PFSK-1 (cell line): ENCODE measurements at regions not wholly inside any gene's neighbourhood (a gene's known extent, or its start where the extent isn't known, plus 50 kb on each side); places are given as distances from the start of the nearest gene placed in this dataset.

ENCODE experiments used
- FOXP2 ChIP-seq: optimal IDR thresholded peaks from 2 replicates; pipeline ENCODE3; 2011; ENCODE audit warnings: borderline replicate concordance, control low read depth, inconsistent platforms; ENCODE audit not compliant: insufficient read depth; ENCODE audit errors: extremely low read length, extremely low read depth
- POLR2AphosphoS5 ChIP-seq: IDR thresholded peaks from 2 replicates; pipeline ENCODE4 v1.6.1; 2012; ENCODE audit warnings: low read depth, mild to moderate bottlenecking, control low read depth, low read length, moderate library complexity
- SIN3A ChIP-seq: IDR thresholded peaks from 2 replicates; pipeline ENCODE4 v1.6.1; 2012; ENCODE audit warnings: mild to moderate bottlenecking, low read length, moderate library complexity, borderline replicate concordance; ENCODE audit not compliant: insufficient read depth
- TAF1 ChIP-seq: IDR thresholded peaks from 2 replicates; pipeline ENCODE4 v1.6.1; 2012; ENCODE audit warnings: low read length, control low read depth, borderline replicate concordance; ENCODE audit not compliant: insufficient read depth
- TF ChIP-seq, protein P1 (sequence below), 2 experiments: IDR thresholded peaks; 2 replicates each; pipeline versions ENCODE4 v1.6.1 to v1.8.0; 2011 to 2012; ENCODE audit warnings: low read depth in 2 of 2, low read length in 2 of 2, control low read depth in 1 of 2, inconsistent platforms in 1 of 2, mild to moderate bottlenecking in 1 of 2, moderate library complexity in 1 of 2; ENCODE audit not compliant: insufficient read depth in 1 of 2

DNA sequence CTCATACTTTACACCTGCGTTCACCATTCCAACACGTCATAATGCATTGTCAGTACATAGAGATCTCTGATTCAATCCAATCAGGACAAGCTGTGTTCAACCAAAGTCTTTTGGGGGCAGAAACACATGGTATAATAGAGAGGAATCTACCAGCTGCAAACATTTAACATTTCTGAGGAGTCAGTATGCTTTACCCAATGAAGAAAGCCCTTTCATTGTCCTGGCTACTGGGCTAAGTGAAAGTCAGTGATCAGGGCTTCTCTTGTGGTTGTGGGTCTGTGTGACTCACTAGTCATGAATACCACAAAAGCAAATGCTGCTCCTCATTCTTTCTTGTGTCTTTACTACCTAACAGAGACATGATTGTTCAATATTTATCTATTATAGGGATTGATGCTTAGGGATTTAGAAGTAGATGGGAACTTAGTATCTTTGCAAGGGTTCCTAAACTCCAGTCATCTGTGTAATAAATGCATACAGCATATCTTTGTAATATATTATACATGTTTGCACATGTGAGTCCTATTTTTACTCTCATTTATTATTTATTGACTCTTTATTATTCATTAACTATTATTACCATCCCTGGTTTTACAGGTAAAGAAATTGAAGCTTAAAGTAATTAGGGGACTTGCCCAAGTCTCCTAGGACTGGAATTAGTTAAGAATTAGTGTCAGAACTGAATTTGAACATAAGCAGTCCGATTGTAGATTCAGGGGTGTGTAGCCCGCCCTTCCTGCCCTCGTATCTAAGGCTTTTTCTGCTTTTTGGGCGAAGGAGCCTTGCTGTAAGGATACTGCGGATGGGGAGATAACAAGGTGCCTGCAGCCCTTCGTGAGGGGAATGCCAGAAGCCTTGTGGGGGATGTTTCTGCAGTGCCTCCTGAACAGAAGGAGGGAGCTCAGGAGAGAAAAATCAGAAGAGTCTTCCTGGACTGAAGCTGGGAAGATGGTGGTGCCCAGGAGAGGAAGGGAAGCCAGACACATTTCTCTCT is 353.1 kb upstream of the BOD1L1 start:
- TF ChIP-seq FOXP2 (no peak), POLR2AphosphoS5 (no peak), TAF1 (no peak), SIN3A (no peak)
- TF ChIP-seq, protein P1, sequence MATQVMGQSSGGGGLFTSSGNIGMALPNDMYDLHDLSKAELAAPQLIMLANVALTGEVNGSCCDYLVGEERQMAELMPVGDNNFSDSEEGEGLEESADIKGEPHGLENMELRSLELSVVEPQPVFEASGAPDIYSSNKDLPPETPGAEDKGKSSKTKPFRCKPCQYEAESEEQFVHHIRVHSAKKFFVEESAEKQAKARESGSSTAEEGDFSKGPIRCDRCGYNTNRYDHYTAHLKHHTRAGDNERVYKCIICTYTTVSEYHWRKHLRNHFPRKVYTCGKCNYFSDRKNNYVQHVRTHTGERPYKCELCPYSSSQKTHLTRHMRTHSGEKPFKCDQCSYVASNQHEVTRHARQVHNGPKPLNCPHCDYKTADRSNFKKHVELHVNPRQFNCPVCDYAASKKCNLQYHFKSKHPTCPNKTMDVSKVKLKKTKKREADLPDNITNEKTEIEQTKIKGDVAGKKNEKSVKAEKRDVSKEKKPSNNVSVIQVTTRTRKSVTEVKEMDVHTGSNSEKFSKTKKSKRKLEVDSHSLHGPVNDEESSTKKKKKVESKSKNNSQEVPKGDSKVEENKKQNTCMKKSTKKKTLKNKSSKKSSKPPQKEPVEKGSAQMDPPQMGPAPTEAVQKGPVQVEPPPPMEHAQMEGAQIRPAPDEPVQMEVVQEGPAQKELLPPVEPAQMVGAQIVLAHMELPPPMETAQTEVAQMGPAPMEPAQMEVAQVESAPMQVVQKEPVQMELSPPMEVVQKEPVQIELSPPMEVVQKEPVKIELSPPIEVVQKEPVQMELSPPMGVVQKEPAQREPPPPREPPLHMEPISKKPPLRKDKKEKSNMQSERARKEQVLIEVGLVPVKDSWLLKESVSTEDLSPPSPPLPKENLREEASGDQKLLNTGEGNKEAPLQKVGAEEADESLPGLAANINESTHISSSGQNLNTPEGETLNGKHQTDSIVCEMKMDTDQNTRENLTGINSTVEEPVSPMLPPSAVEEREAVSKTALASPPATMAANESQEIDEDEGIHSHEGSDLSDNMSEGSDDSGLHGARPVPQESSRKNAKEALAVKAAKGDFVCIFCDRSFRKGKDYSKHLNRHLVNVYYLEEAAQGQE (IDR thresholded peaks at IDR 0.05; ENCODE audit: insufficient read depth in 1 of 2, low read depth in 2 of 2, low read length in 2 of 2), result no peak

DNA sequence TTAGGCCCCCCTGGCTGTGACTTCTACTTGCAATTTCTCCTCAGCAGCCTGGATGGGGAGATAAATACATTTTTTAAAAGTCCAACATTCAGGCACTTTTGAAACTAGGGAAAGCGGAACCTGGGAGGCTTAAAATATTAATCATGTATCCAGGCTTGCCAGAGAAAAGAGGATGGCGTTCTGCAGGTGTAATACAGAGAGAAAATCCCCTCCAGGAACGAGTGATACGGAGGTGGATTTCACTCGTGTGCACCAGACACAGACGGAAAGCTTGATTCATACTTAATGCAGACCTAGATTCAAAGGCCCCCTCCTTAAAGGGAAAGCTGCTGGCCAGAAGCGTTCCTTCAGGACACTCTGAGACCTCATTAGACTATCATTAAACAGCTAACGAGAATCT is 354.0 kb upstream of the BOD1L1 start:
- TF ChIP-seq FOXP2, result no peak
- no peak for TF ChIP-seq SIN3A
- TF ChIP-seq, protein P1 (IDR thresholded peaks at IDR 0.05; ENCODE audit: insufficient read depth in 1 of 2, low read depth in 2 of 2, low read length in 2 of 2), result no peak
- TF ChIP-seq POLR2AphosphoS5, result no peak
- TF ChIP-seq TAF1, result no peak

DNA sequence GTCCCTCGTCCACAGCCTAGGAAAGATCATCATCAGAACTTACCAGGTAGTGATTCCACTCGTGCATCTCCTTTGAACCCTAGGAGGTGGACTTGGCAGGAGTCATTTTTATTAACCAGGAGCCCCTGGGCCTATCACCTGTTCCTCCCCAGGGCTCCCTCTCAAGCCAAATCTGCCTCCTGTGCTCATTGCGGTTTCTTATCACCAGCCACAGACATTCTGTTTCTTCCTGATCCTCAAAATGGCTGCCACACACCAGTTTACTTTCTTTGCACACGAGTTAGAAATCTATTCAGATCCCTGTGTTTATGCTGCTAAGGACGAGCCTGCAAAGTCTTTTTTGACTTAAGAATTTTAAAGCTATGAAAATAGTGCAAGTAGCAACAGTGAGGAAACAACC is 354.5 kb upstream of the BOD1L1 start:
- TF ChIP-seq SIN3A, result no peak
- TF ChIP-seq, protein P1 (IDR thresholded peaks at IDR 0.05; ENCODE audit: insufficient read depth in 1 of 2, low read depth in 2 of 2, low read length in 2 of 2), result no peak
- TF ChIP-seq TAF1, result no peak
- no peak for TF ChIP-seq POLR2AphosphoS5
- no peak for TF ChIP-seq FOXP2

DNA sequence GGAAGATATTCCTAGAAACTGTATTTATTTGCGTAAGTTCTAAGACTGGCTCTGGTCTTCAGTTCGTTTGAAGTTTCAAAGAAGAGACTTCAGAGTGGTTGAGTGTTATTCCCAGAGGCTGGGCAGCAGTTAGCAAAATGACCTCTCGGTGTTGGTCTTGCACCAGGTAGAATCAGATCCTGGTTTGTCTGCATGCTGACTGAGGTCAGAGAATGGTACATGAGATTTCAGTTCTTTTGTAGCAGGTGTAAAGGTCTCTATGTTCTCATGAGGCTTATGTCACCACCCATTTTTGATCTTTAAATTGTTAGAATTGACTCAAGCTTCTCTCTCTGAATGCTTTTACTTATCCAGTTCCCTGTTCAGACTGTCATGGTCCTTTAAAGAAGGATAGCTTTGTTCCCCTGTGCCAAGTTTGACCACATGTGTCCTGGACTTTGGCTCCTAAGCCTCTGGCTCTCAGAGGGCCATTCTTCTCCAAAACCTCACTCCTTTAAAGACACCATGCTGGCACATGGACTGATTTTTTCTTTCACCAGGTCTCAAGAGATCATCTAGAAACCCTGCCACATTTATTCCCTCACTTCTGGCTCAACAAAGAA is 355.8 kb upstream of the BOD1L1 start:
- TF ChIP-seq TAF1, result no peak
- TF ChIP-seq FOXP2, result no peak
- TF ChIP-seq SIN3A, result no peak
- no peak for TF ChIP-seq POLR2AphosphoS5
- TF ChIP-seq, protein P1 (IDR thresholded peaks at IDR 0.05; ENCODE audit: insufficient read depth in 1 of 2, low read depth in 2 of 2, low read length in 2 of 2), result no peak
